ENCODE measurements at regions not wholly inside any gene's neighbourhood (a gene's known extent, or its start where the extent isn't known, plus 50 kb on each side); places are given as distances from the start of the nearest gene placed in this dataset.

DNA sequence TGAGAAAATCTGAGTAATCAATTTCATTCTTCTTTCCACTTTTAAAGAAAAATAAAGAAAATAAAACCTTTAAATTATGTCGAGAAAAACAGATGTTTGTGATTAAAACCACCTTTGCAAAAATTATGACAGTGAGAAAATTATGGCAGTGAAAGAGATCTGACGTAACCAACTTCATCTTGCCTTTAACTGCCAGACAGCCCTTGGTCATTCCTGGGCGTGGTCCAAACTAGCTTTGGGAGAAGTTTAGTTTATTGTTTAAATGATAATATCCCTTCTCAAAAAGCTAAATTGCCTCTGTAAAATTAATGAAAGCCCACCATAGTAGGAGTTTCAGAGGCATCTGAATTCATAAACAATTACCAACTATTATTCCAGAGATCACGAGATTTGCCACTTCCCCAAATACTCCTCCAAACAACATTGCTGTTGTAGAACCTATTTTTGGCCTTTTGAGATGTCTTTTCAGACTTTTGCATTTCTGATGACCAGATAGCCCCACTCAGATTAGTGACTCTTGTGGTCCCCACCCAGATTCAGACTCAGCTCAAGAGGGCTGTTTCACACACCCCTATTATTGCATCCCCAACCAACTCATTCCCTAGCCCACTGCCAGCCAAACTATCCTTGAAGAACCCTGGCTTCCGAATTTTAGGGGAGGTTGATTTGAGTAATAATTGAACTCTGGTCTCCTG lies 664.4 kb upstream of the CBLB start:
- TF ChIP-seq, protein P1, sequence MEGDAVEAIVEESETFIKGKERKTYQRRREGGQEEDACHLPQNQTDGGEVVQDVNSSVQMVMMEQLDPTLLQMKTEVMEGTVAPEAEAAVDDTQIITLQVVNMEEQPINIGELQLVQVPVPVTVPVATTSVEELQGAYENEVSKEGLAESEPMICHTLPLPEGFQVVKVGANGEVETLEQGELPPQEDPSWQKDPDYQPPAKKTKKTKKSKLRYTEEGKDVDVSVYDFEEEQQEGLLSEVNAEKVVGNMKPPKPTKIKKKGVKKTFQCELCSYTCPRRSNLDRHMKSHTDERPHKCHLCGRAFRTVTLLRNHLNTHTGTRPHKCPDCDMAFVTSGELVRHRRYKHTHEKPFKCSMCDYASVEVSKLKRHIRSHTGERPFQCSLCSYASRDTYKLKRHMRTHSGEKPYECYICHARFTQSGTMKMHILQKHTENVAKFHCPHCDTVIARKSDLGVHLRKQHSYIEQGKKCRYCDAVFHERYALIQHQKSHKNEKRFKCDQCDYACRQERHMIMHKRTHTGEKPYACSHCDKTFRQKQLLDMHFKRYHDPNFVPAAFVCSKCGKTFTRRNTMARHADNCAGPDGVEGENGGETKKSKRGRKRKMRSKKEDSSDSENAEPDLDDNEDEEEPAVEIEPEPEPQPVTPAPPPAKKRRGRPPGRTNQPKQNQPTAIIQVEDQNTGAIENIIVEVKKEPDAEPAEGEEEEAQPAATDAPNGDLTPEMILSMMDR (IDR thresholded peaks at IDR 0.05): no peak
- no peak for TF ChIP-seq POLR2A (IDR thresholded peaks at IDR 0.05)
